RWPE2 (cell line): ENCODE measurements at regions not wholly inside any gene's neighbourhood (a gene's known extent, or its start where the extent isn't known, plus 50 kb on each side); places are given as distances from the start of the nearest gene placed in this dataset.

Experiments used
- ATAC-seq: fragments of 200-7000 bp; cut with Tn5 transposase; 3 replicates; pipeline ENCODE4 v1.9.1; 2021; ENCODE audit warnings: low read depth
- DNase-seq: peaks from one replicate; pipeline ENCODE4 v3.0.0-alpha.2; 2020; ENCODE audit warnings: low spot score
- H3K27ac ChIP-seq: fragments of 450-650 bp; 2 replicates; pipeline ENCODE4 v1.5.1; 2017; ENCODE audit warnings: mild to moderate bottlenecking; ENCODE audit not compliant: poor library complexity, severe bottlenecking
- H3K27me3 ChIP-seq: fragments of 250-450 bp; sonication (Bioruptor Pico); 2 replicates; pipeline ENCODE4 v1.5.1; 2021; ENCODE audit warnings: mild to moderate bottlenecking, moderate library complexity; ENCODE audit not compliant: insufficient read depth, poor library complexity, severe bottlenecking
- H3K36me3 ChIP-seq: fragments of 250-450 bp; sonication (Bioruptor Pico); 2 replicates; pipeline ENCODE4 v1.5.1; 2020; ENCODE audit warnings: low read depth, mild to moderate bottlenecking, moderate library complexity
- H3K4me1 ChIP-seq: fragments of 250-450 bp; sonication (Bioruptor Pico); 2 replicates; pipeline ENCODE4 v1.5.1; 2021; ENCODE audit warnings: mild to moderate bottlenecking, moderate library complexity; ENCODE audit not compliant: insufficient read depth, poor library complexity, severe bottlenecking
- H3K4me3 ChIP-seq: fragments of 250-450 bp; sonication (Bioruptor Pico); 2 replicates; pipeline ENCODE4 v1.5.1; 2021; ENCODE audit warnings: mild to moderate bottlenecking, moderate library complexity; ENCODE audit not compliant: severe bottlenecking
- H3K9me3 ChIP-seq: fragments of 250-450 bp; sonication (Bioruptor Pico); 2 replicates; pipeline ENCODE4 v1.5.1; 2021; ENCODE audit warnings: mild to moderate bottlenecking, moderate library complexity; ENCODE audit not compliant: severe bottlenecking
- CTCF ChIP-seq: fragments of 450-650 bp; IDR thresholded peaks from one replicate; pipeline ENCODE4 v1.5.1; 2017; ENCODE audit warnings: mild to moderate bottlenecking, moderate library complexity; ENCODE audit not compliant: poor library complexity, severe bottlenecking

- Histone ChIP-seq H3K4me1 (no peaks in the 10 kb centered on the region), H3K36me3 (no peaks in the 10 kb centered on the region), H3K27ac (no peak overlapping the region), H3K9me3 (no peaks in the 10 kb centered on the region), H3K27me3 (peaks cover 19% of the 10 kb centered on the region), H3K4me3 (no peak overlapping the region)
- ATAC-seq (no peak), DNase-seq (no peak)
- no peak for TF ChIP-seq CTCF
These were observed 410.3 kb downstream of the FOXG1 start for GRCh38 chr14:29176876-29177275.

- no peaks in the 10 kb centered on the region for H3K36me3 ChIP-seq
- no peak for DNase-seq
- no peaks in the 10 kb centered on the region for H3K9me3 ChIP-seq
- H3K4me3 ChIP-seq, result no peak overlapping the region
- no peaks in the 10 kb centered on the region for H3K4me1 ChIP-seq
- no peak for ATAC-seq
- H3K27ac ChIP-seq, result no peak overlapping the region
- H3K27me3 ChIP-seq, result peaks cover 28% of the 10 kb centered on the region
- no peak for TF ChIP-seq CTCF
These were observed 412.4 kb downstream of the FOXG1 start for GRCh38 chr14:29178971-29179370.

- Histone ChIP-seq H3K27ac (no peak overlapping the region), H3K36me3 (no peaks in the 10 kb centered on the region), H3K9me3 (no peaks in the 10 kb centered on the region), H3K4me3 (no peak overlapping the region), H3K27me3 (peaks cover 24% of the 10 kb centered on the region), H3K4me1 (no peaks in the 10 kb centered on the region)
- no peak for ATAC-seq
- DNase-seq, result no peak
- TF ChIP-seq CTCF, result no peak
These were observed 424.5 kb downstream of the FOXG1 start for GRCh38 chr14:29191092-29191491.

- ATAC-seq, result no peak
- Histone ChIP-seq H3K27me3 (peaks cover 30% of the 10 kb centered on the region), H3K9me3 (no peaks in the 10 kb centered on the region), H3K27ac (no peak overlapping the region), H3K36me3 (no peaks in the 10 kb centered on the region), H3K4me3 (no peak overlapping the region), H3K4me1 (no peaks in the 10 kb centered on the region)
- no peak for DNase-seq
- TF ChIP-seq CTCF, result no peak
These were observed 431.0 kb downstream of the FOXG1 start for GRCh38 chr14:29197557-29197956.

- TF ChIP-seq CTCF, result no peak
- Histone ChIP-seq H3K9me3 (no peaks in the 10 kb centered on the region), H3K4me1 (no peaks in the 10 kb centered on the region), H3K36me3 (no peaks in the 10 kb centered on the region), H3K27me3 (peaks cover 17% of the 10 kb centered on the region), H3K4me3 (no peak overlapping the region), H3K27ac (no peak overlapping the region)
- no peak for ATAC-seq
- DNase-seq, result no peak
These were observed 439.1 kb downstream of the FOXG1 start for GRCh38 chr14:29205658-29206057.
